MM.1S (cell line): ENCODE measurements at regions not wholly inside any gene's neighbourhood (a gene's known extent, or its start where the extent isn't known, plus 50 kb on each side); places are given as distances from the start of the nearest gene placed in this dataset.

Experiments
- DNase-seq: peaks from one replicate; pipeline ENCODE4 v3.0.0-alpha.2; 2015
- H2AFZ ChIP-seq: fragments of 300-600 bp; sonication (generic); 2 replicates; pipeline ENCODE4 v1.6.0; 2016; ENCODE audit warnings: antibody characterized with exemption, low read length
- H3F3A ChIP-seq: fragments of 300-600 bp; sonication (generic); 2 replicates; pipeline ENCODE4 v1.6.1; 2016; ENCODE audit warnings: mild to moderate bottlenecking, antibody characterized with exemption, low read length, moderate library complexity, mixed read lengths; ENCODE audit not compliant: insufficient read depth
- H3K27ac ChIP-seq: fragments of 300-600 bp; sonication (generic); 2 replicates; pipeline ENCODE4 v1.5.1; 2016; ENCODE audit warnings: mild to moderate bottlenecking, low read length
- H3K27me3 ChIP-seq: fragments of 300-600 bp; sonication (generic); replicated peaks from 2 replicates; pipeline ENCODE4 v1.6.0; 2016; ENCODE audit warnings: low read length; ENCODE audit not compliant: insufficient read depth
- H3K36me3 ChIP-seq: fragments of 300-600 bp; sonication (generic); replicated peaks from 2 replicates; pipeline ENCODE4 v1.6.1; 2016; ENCODE audit warnings: mild to moderate bottlenecking, low read length, mixed read lengths; ENCODE audit not compliant: insufficient read depth
- H3K4me1 ChIP-seq: fragments of 300-600 bp; sonication (generic); 2 replicates; pipeline ENCODE4 v1.6.1; 2016; ENCODE audit warnings: low read length, mixed read lengths
- H3K4me2 ChIP-seq: fragments of 300-600 bp; sonication (generic); 2 replicates; pipeline ENCODE4 v1.6.0; 2016; ENCODE audit warnings: low read depth, low read length
- H3K4me3 ChIP-seq: fragments of 300-600 bp; sonication (generic); 2 replicates; pipeline ENCODE4 v1.5.1; 2016; ENCODE audit warnings: low read length, mixed read lengths
- H3K79me2 ChIP-seq: fragments of 300-600 bp; sonication (generic); 2 replicates; pipeline ENCODE4 v1.6.1; 2016; ENCODE audit warnings: mixed run types, low read length, mixed read lengths
- H3K9ac ChIP-seq: fragments of 300-600 bp; sonication (generic); 2 replicates; pipeline ENCODE4 v1.6.1; 2016; ENCODE audit warnings: low read length, mixed read lengths
- H3K9me2 ChIP-seq: fragments of 300-600 bp; sonication (generic); replicated peaks from 2 replicates; pipeline ENCODE4 v1.6.1; 2016; ENCODE audit warnings: mild to moderate bottlenecking, low read length, mixed read lengths; ENCODE audit not compliant: insufficient read depth
- H3K9me3 ChIP-seq: fragments of 300-600 bp; sonication (generic); replicated peaks from 2 replicates; pipeline ENCODE4 v1.6.1; 2016; ENCODE audit warnings: mild to moderate bottlenecking, low read length, mixed read lengths; ENCODE audit not compliant: insufficient read depth
- H4K20me1 ChIP-seq: fragments of 300-600 bp; sonication (generic); 2 replicates; pipeline ENCODE4 v1.6.1; 2016; ENCODE audit warnings: mild to moderate bottlenecking, low read length, moderate library complexity, mixed read lengths; ENCODE audit not compliant: insufficient read depth
- CTCF ChIP-seq: fragments of 300-600 bp; sonication (generic); IDR thresholded peaks from 2 replicates; pipeline ENCODE4 v1.5.1; 2016; ENCODE audit warnings: antibody characterized with exemption, low read length, mixed read lengths
- EZH2 ChIP-seq: fragments of 300-600 bp; sonication (generic); optimal IDR thresholded peaks from 2 replicates; pipeline ENCODE3; 2017; ENCODE audit warnings: low read depth, mild to moderate bottlenecking, antibody characterized with exemption, low read length, mixed read lengths
- EZH2phosphoT487 ChIP-seq: fragments of 300-600 bp; sonication (generic); IDR thresholded peaks from 2 replicates; pipeline ENCODE4 v1.6.1; 2018; ENCODE audit warnings: antibody characterized with exemption, low read length

GRCh38 chr5:71894091-71894490 is 175.0 kb downstream of the CARTPT start:
- Histone ChIP-seq H3K4me2 (no peak overlapping the region), H3K27ac (no peak overlapping the region), H3K9ac (no peak overlapping the region), H3K9me2 (no peaks in the 10 kb centered on the region), H3F3A (no peaks in the 10 kb centered on the region), H3K4me3 (no peak overlapping the region), H3K27me3 (no peaks in the 10 kb centered on the region), H4K20me1 (no peaks in the 10 kb centered on the region), H3K79me2 (no peaks in the 10 kb centered on the region), H3K4me1 (no peaks in the 10 kb centered on the region), H3K36me3 (no peaks in the 10 kb centered on the region), H2AFZ (no peak overlapping the region), H3K9me3 (no peaks in the 10 kb centered on the region)
- DNase-seq = no peak
- no peak for TF ChIP-seq EZH2
- TF ChIP-seq EZH2phosphoT487 = no peak
- no peak for TF ChIP-seq CTCF

- H4K20me1 ChIP-seq = no peaks in the 10 kb centered on the region
- no peaks in the 10 kb centered on the region for H3F3A ChIP-seq
- DNase-seq = no peak
- no peaks in the 10 kb centered on the region for H3K9me3 ChIP-seq
- no peak overlapping the region for H2AFZ ChIP-seq
- no peak overlapping the region for H3K9ac ChIP-seq
- no peak overlapping the region for H3K4me2 ChIP-seq
- H3K27me3 ChIP-seq = no peaks in the 10 kb centered on the region
- no peaks in the 10 kb centered on the region for H3K4me1 ChIP-seq
- H3K36me3 ChIP-seq = no peaks in the 10 kb centered on the region
- H3K9me2 ChIP-seq = no peaks in the 10 kb centered on the region
- TF ChIP-seq CTCF = no peak
- no peak for TF ChIP-seq EZH2
- TF ChIP-seq EZH2phosphoT487 = no peak
- H3K4me3 ChIP-seq = no peak overlapping the region
- H3K27ac ChIP-seq = no peak overlapping the region
- H3K79me2 ChIP-seq = no peaks in the 10 kb centered on the region
Measured at GRCh38 chr5:71895546-71895945, 176.5 kb downstream of the CARTPT start.

- no peak for DNase-seq
- H4K20me1 ChIP-seq = no peaks in the 10 kb centered on the region
- H3K79me2 ChIP-seq = no peaks in the 10 kb centered on the region
- no peaks in the 10 kb centered on the region for H3K4me1 ChIP-seq
- no peak for TF ChIP-seq EZH2
- no peak for TF ChIP-seq EZH2phosphoT487
- TF ChIP-seq CTCF = no peak
- no peak overlapping the region for H3K27ac ChIP-seq
- no peaks in the 10 kb centered on the region for H3K9me3 ChIP-seq
- H3K9ac ChIP-seq = no peak overlapping the region
- H3K4me2 ChIP-seq = no peak overlapping the region
- no peaks in the 10 kb centered on the region for H3F3A ChIP-seq
- no peak overlapping the region for H3K4me3 ChIP-seq
- H3K9me2 ChIP-seq = no peaks in the 10 kb centered on the region
- no peaks in the 10 kb centered on the region for H3K36me3 ChIP-seq
- no peak overlapping the region for H2AFZ ChIP-seq
- no peaks in the 10 kb centered on the region for H3K27me3 ChIP-seq
Measured at GRCh38 chr5:71899865-71900342, 180.8 kb downstream of the CARTPT start.
